ENCODE measurements at regions not wholly inside any gene's neighbourhood (a gene's known extent, or its start where the extent isn't known, plus 50 kb on each side); places are given as distances from the start of the nearest gene placed in this dataset.

DNA sequence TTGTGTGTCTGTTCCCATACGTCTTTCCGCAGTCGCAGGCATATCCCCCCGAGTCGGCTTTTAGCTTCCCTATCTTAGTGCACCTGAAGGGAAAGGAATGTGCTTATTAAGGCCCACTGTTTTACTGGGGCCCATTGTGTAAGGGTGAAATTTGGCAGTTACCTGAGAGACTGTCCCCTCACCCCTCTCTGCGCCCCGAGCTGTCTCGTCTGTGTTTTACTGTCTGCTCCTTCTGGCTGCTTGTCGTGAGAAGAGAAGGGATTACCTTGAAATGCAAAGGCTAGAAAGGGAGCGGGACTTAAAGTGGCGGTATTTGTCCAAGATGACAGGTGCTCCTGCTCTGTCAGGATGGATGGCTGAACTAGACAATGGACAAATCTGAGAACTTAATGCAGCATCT lies 233.0 kb upstream of the POU1F1 start:
- TF ChIP-seq, protein P1, sequence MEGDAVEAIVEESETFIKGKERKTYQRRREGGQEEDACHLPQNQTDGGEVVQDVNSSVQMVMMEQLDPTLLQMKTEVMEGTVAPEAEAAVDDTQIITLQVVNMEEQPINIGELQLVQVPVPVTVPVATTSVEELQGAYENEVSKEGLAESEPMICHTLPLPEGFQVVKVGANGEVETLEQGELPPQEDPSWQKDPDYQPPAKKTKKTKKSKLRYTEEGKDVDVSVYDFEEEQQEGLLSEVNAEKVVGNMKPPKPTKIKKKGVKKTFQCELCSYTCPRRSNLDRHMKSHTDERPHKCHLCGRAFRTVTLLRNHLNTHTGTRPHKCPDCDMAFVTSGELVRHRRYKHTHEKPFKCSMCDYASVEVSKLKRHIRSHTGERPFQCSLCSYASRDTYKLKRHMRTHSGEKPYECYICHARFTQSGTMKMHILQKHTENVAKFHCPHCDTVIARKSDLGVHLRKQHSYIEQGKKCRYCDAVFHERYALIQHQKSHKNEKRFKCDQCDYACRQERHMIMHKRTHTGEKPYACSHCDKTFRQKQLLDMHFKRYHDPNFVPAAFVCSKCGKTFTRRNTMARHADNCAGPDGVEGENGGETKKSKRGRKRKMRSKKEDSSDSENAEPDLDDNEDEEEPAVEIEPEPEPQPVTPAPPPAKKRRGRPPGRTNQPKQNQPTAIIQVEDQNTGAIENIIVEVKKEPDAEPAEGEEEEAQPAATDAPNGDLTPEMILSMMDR (IDR thresholded peaks at IDR 0.05; ENCODE audit: low read depth, low read length, missing control alignments): no peak
- DNase-seq (ENCODE audit: low read depth): no peak
- H3K4me3 ChIP-seq (ENCODE audit: low read depth, low read length): no peak overlapping the region

DNA sequence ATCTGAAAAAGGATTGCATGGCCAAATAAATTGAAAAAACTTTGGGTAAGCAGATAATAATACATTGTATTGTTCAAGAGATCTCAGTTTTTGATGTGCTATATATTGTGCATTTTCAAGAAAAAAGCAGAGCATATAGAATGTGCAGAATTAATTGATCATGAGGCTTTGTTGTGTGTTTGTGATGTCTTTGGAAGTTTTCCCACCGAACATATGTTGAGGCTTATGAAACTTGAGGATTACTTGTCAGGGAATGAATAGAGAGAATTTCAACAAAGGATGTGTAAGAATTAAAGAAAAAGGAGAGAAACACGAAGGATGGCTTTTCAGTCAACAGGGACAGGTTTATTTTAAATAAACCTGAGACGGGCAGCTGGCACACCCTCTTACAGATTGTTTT lies 232.5 kb upstream of the POU1F1 start:
- DNase-seq (ENCODE audit: low read depth): no peak
- H3K4me3 ChIP-seq (ENCODE audit: low read depth, low read length): no peak overlapping the region
- TF ChIP-seq, protein P1 (IDR thresholded peaks at IDR 0.05; ENCODE audit: low read depth, low read length, missing control alignments): no peak

DNA sequence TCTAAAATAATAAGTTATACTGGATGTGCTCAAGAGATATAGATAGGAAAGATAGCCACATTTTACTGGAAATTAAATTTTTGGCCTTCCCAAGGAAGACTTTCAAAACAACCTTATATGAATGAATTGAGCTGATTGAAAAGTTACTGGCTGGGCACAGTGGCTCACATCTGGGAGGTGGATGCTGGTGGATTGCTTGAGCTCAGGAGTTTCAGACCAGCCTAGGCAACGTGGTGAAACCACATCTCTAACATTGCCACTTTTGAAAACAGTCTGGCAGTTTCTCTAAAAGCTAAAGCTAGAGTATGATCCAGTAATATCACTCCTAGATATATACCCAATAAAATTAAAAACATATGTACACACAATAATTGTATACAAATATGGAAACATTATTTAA lies 231.4 kb upstream of the POU1F1 start:
- DNase-seq (ENCODE audit: low read depth): no peak
- H3K4me3 ChIP-seq (ENCODE audit: low read depth, low read length): no peak overlapping the region
- TF ChIP-seq, protein P1 (IDR thresholded peaks at IDR 0.05; ENCODE audit: low read depth, low read length, missing control alignments): no peak

DNA sequence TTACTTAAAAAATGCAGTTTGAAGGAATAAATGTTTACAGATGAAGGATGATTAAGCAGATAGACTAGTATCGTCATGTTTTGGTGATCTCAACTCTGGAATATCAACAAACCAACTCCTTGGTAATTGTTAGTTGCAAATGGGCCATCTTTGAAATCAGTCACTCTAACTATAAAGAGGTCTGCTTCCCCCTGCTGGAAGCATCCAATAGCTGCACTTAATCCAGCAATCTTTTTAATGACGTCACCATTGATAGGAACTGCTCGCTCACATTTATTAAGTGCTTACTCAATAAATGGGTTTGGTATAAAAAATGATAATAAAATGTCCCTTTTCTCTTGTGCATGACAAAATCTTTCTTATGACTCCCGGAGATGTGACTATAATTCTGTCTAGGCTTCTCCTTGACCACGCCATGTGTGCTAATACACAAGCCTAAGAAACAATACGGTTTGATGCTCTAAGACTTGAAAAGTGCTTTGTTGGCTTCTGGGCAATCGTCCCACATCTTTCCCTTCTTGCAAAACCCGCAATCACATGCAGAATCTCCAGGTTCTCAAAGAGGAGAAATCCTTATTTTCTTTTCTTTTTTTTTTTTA lies 227.6 kb upstream of the POU1F1 start:
- DNase-seq (ENCODE audit: low read depth): peak; percentile 31
- TF ChIP-seq, protein P1 (IDR thresholded peaks at IDR 0.05; ENCODE audit: low read depth, low read length, missing control alignments): peak; percentile 52
- H3K4me3 ChIP-seq (ENCODE audit: low read depth, low read length): no peak overlapping the region

DNA sequence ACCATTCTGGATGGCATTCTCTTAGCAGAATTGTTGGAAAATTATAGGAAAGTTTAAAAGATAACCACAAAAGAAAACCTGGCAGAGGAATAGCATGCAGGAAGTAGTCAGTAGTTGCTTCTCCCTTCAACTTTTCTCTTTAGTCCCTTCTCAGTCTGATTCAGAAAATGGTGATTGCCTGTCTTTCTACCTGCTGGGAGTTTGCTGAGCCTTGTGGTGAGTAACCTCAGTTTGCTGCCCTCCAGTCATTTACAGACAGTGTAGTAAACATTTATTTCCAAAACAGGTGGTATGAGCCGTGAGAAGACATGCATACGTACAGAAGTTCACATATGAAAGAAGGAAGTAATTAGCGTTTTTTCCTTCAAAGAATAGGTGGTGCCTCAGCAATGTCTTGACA lies 224.7 kb upstream of the POU1F1 start:
- DNase-seq (ENCODE audit: low read depth): no peak
- H3K4me3 ChIP-seq (ENCODE audit: low read depth, low read length): no peak overlapping the region
- TF ChIP-seq, protein P1 (IDR thresholded peaks at IDR 0.05; ENCODE audit: low read depth, low read length, missing control alignments): no peak

DNA sequence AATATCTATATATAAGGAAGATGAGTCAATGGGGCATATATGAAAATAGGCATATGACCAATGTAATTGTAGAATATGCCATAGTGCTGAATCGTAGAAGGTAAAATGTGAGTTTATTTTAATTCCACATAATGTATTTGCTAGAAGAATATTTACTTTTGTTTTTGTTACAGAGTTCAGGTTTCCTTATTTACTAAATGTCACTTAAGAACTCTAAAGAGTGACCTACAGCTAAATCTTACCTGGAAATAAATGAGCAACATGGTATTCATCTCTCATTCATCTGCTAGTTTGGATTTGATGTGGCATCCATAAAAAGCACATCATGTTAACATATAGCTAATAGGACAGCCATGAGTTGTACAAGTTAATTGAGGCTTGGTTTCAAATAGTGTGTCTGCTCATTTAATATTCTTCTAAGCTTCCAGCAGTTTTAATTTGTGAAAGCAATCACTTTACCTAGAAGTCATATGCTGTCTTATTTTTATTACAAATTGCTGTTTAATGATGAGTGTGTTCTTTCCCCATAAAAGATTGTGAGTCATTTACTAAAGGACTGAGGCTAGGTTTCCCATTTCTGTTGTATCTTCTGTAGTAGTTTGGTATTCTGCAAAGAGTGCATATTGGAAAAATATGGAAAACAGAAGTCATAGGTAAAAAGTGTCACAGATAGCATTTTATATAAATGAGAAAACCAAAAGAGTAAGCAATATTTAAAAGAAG lies 222.1 kb upstream of the POU1F1 start:
- DNase-seq (ENCODE audit: low read depth): no peak
- no peak overlapping the region for H3K4me3 ChIP-seq (ENCODE audit: low read depth, low read length)
- TF ChIP-seq, protein P1 (IDR thresholded peaks at IDR 0.05; ENCODE audit: low read depth, low read length, missing control alignments): no peak

DNA sequence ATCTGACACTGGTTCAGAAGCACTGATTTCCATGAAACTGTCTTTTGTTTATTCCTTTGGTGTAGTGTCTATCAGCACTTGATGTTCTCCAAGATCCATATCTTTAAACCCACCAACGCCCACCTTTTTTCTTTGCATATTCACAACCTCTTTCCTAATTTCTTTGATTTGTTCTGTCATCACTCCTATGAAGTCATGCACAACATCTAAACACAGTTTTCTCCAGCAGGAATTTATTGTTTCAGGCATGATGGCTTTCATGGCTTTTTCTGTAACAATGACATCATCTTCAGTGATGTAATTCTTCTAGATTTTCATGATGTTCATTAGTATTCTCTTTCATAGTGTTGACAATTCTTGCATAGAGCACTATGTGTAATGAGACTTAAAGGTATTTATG lies 219.6 kb upstream of the POU1F1 start:
- TF ChIP-seq, protein P1 (IDR thresholded peaks at IDR 0.05; ENCODE audit: low read depth, low read length, missing control alignments): no peak
- DNase-seq (ENCODE audit: low read depth): no peak
- H3K4me3 ChIP-seq (ENCODE audit: low read depth, low read length): no peak overlapping the region
